Posterior vena cava (tissue), 2 donors: ENCODE measurements at regions not wholly inside any gene's neighbourhood (a gene's known extent, or its start where the extent isn't known, plus 50 kb on each side); places are given as distances from the start of the nearest gene placed in this dataset.
"Not testable (repeated sequence)": the region's sequence is repeated elsewhere in the genome, so short reads cannot be mapped to it uniquely, and the experiment has no call there.

Experiments
- DNase-seq: peaks from one replicate; pipeline ENCODE4 v3.0.0-alpha.2; 2020; ENCODE audit warnings: low spot score
- intact Hi-C, 2 donors: fragments of 100-400 bp; cut with DNase I; formaldehyde crosslinking; loops; one replicate each; pipeline versions ENCODE4 v1.14.1 to v1.14.2; 2022 to 2023
- donor health status: DM: yes; HTN: yes; CAD: no.
- donor health status: DM: yes; HTN: yes; CAD: no.

DNA sequence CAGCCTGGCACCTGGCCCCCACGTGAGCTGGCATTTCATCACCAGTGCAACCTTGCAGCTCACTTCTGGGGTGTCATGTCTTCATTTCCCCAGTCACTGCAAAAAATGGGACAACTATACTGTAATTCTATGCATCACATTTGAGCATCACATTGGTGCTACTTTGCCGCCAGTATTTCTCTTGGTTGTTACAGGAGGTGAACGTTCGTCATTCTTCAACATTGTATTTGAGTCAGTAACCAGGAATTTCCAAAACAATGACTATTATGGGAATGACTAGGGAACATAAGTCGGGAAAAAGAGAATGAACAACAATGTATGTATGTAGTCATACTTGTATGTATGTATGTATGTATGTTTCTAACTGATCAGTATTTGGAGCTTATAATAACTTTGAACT, 1278.0 kb downstream of the EFNA5 start:
- intact Hi-C loops = no loop called here

DNA sequence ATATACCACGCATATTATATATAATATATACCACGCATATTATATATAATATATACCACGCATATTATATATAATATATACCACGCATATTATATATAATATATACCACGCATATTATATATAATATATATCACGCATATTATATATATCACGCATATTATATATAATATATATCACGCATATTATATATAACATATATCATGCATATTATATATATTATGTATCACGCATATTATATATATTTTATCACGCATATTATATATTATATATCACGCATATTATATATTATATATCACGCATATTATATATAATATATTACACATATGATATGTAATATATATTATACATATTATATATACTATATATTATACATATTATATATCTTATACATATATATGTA, 1283.0 kb downstream of the EFNA5 start:
- intact Hi-C loops, DNase-seq: not testable (repeated sequence)

More for the DNA sequence above, 1278.0 kb downstream of the EFNA5 start:
- no peak for DNase-seq

DNA sequence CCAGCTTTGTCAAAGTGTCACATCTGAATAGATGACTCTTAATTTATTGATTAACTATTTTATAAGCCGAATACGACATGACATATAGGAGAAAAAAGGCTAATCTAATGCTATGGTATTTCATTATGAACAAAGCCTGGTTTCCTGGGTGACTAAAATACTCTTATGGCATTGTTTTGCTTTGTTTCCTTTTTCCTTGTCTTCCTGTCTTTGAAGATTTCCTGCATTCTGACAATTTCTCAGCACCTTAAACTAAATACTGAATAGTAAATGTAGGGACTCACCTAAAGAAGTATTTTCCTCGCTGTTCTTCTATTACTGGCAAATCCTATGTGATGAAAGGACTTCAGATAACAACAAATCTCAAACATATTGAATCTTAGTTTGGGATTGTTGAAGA, 1284.5 kb downstream of the EFNA5 start:
- no peak for DNase-seq
- intact Hi-C loops = no loop called here

DNA sequence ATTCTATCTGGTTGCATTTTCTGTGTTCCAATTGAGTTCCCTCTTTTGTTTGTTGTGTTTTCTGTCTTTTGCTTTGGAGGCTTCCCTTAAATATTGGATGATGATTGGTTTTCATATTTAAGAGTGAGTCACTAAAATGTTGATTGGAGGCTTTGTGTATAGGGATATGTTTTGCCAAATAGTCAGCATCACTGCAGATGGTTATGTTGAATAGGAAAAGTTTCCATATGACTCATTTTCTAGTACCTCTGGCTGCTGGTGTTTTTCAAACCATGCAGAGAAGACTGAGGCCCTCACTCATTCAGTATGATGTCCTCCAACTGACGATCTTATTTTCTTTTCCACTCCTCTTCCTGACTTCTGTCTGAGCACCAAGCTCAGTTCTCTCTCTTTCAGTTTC, 1290.0 kb downstream of the EFNA5 start:
- intact Hi-C loops = no loop called here
- no peak for DNase-seq

DNA sequence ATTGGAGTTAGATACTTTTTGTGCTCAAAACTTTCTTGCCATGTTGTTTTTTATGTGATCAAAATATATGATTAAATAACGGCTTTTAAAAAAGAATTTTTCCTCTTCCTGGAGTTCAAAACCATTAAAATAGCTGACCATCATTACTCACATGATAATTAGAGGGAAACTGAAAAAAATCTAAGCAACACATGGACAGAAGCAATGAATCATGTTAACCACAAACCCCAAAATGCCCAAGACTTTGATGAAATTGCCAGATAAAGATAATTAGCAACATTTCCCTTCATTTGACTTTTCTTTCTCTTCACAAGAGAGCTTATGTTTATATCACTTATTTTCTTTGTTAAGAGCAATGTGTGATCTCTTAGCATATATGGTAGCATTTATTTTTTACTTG, 1294.2 kb downstream of the EFNA5 start:
- DNase-seq = no peak
- intact Hi-C loops = no loop called here

DNA sequence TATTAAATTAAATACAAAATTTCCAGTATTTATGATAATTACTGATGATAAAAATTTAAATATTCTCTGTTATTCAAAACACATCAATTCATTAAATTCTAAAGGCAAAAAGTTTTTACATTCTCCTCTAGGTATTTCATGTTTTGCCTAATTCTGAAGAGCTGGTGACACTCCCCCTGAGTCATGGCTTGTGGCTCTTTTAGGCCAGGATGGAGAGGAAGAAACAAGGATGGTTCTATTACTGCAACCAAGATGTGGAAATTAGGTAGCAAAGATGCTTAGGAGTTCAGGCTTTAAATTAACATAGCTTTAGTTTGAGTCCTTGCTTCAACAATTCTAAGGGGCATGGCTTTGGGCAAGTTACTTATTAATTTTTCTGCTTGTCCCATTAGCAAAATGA, 1295.8 kb downstream of the EFNA5 start:
- DNase-seq = no peak
- intact Hi-C loops = no loop called here

DNA sequence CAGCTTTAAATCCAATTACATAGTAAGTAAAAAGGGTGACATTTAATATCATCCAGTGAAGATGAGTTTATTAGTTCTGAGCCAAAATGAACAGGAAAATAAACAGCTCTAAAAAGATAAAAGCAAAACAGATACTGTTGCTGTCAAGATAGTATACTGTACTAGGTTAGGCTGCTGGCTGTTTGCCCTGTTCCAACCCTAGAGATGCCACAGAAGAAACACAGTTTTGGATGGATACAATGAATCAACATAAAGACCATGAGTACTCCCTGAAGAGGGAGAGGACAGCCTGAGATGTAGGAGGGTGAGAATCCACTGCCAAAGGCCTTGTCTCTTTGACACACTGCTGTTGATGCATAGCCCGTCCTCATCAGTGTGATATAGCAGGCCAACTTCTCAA, 1302.7 kb downstream of the EFNA5 start:
- no peak for DNase-seq
- intact Hi-C loops = no loop called here

DNA sequence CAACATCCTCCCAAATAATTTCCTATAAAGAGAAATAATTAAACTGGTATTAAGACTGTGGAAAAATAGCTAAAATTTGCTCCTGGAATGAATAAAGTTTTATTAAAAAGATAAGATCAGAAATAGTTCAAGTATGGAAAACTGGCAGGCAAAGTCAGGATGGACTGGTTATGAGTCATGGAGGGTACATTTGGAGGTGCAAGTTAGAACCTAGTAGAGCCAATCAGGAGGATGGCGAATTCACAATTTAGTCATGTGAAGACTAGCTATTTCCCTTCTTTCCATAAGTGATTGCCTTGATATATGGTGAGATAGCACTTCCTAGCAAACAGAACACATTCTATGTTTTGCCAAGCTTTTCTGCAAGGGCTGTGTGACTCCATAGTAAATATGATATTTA, 1303.5 kb downstream of the EFNA5 start:
- no peak for DNase-seq
- intact Hi-C loops = no loop called here

DNA sequence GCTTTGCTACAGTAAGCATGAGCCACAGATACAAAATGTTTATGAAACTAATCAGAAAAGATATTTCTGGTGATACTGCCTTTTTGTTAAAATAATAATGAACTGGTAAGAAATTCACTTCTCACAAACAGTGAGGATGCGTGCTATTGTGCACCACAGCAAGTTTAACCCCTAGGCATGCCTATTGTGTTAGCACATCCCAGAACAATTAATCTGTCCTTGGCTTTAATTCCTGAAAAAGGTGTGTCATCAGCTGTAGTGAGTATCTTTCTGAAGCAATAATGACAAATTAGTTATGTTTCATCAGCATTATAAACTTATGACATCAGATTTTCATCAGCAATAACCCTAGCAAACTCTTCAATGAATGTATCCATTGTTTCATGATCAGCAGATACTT, 1307.2 kb downstream of the EFNA5 start:
- intact Hi-C loops = no loop called here
- DNase-seq = no peak

DNA sequence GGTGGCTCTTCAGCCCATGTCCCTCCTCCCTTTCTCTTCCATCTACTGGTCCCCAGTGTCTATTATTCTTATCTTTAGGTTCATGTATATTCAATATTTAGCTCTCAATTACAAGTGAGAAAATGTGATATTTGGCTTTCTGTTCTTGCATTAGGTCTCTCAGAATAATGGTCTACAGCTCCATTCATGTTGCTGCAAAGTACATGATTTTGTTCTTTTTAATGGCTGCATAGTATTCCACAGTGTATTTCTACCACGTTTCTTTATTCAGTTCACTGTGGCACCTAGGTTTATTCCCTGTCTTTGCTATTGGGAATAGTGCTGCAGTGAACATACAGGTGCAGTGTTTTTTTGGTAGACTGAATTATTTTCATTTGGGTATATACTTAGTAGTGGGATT, 1308.8 kb downstream of the EFNA5 start:
- intact Hi-C loops = no loop called here
- DNase-seq = no peak

DNA sequence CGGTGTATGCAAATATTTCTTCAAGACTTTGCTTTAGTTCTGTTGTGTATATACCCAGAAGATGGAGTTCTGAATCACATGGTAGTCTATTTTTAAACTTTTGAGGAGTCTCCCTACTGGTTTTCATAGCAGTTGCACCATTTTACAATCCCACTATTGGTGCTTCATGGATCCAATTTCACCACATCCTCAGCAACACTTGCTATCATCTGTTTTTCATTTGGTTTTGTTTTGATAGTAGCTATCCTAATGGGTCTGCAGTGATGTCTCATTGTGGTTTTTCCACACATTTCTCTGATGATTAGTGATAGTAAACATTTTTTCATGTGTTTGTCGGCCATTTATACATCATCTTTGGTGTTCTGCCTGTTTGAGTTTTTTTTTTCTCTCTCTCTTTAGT, 1339.3 kb downstream of the EFNA5 start:
- no peak for DNase-seq
- intact Hi-C loops = no loop called here

DNA sequence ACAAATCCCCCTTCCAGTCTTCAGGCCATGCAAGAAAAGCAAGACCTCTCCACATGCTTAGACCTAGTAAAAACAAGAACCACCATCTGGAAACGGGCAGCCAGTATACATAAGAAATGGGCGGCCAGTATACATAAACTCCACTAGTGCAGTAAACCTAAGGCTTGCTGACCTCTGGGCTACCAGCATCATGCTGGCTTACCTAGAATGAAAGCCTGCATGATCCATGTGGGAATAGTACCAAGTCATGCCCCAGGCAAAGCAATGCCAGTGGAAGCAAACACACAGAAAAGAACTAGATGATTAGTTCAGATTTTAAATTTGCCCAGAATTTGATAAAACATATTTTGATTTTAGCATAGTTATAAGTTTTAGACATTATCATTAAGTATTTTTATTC, 1346.4 kb downstream of the EFNA5 start:
- DNase-seq = no peak
- intact Hi-C loops = no loop called here

DNA sequence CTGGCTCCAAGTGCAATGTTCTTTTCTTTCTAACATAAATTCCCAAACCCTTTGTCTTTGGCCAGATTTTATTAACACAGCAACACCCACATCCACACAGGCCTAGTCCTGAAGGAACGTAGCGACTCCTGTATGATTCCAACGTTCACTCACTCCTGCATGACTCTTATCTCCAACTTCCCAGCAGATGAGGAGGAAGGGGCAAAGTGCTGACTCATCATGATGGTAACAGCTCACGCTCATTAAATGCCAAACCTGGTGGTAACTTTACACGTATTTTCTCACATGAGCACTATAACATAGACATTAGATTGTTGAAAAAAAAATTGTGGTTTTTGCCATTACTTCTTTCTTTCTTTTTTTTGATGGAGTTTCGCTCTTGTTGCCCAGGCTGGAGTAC, 1349.5 kb downstream of the EFNA5 start:
- intact Hi-C loops = no loop called here
- DNase-seq = no peak

DNA sequence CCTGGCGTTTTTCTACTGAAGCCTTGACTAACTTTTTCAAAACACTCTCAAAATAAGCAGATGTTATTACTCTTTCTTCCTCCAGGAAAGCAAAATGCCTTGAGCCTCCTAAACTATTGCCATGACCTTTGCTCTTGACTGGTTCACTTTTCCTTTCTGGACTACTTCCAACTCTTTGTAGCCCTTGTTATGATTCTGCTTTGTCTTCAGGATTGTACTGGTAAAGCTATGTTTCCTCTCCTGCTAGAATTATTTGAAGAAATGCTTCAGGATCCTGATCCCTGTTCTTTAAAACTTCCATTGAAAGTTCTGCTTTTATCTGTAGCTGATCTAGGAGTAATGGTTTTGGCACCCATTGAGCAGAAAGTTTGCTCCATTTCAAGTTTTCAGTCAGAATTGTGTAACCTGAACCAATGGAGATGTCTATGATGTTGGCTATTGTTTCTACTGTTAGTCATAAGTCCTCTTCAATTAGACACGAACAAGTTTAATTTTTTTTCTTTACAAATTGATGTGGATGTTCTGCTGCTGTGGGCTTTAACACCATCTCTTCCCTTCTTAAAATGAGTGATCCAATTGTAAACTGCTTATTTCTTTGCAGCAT, 1356.4 kb downstream of the EFNA5 start:
- intact Hi-C loops = no loop called here

DNA sequence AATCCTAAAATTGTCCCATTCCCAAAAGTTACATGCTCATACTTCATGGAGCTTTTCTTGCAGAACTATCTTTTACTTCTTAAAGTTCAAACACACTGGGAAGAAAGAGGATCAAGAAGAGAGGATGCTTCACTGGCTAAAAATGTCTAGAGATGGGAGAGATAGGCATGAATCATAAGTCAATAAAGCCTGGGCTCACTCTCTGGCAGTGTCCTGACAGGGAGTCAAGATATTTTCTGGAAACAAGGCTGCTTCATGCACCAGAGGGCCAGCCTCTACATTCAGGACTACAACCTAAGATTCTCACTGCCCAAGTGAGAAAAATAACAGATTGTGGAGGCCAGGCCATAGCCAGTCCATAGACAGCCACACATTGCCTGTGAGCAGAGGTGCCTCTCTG, 1358.4 kb downstream of the EFNA5 start:
- no peak for DNase-seq
- intact Hi-C loops = no loop called here

More for the DNA sequence above, 1356.4 kb downstream of the EFNA5 start:
- DNase-seq = no peak

DNA sequence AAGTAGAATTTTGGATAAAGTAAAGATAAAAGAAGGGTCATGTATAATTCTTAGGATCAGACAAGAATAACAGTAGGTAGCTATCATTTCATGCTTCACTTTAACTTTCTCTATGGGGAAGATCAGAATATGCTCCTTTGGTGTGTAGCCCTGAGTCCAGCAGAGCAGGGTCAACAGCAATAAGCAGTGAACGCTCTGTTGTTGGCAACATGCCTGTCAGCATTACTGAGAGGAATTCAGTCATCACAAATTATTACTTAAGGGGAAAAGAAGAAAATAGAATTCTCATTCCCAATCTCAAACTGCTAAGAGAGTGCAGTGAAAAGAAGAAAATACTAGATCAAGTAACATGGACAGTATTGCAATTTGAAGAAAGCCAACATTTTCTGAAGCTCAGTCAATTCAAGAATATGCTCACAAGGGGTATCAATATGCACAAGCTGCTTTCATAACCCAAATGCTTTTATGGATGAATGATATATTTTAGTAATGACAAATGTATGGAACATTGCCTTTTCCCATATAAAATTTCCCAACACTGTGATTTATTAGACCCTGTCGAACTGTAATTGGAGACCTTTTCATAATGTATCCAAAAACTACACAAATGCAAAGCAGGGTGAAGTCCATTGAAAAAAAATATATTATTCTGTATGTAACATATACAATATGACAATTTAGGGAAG, 1359.4 kb downstream of the EFNA5 start:
- DNase-seq = no peak
- intact Hi-C loops = no loop called here

DNA sequence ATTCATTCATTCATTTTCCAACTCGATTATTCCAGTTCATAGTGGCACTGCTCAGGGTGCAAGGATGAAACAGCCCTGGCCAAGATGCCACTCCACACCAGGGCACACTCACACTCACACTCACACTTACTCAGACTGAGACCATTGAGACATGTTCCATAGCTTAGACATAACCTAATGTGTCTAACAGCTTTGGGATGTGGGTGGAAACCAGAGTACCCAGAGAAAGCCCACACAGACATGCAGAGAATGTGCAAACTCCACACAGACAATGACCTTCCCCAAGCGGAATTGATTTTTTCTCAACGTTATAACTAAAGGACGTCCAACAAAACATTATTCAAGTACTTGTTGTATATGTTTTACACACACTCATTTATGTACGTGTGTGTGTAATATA, 1363.5 kb downstream of the EFNA5 start:
- DNase-seq = no peak
- intact Hi-C loops = no loop called here

DNA sequence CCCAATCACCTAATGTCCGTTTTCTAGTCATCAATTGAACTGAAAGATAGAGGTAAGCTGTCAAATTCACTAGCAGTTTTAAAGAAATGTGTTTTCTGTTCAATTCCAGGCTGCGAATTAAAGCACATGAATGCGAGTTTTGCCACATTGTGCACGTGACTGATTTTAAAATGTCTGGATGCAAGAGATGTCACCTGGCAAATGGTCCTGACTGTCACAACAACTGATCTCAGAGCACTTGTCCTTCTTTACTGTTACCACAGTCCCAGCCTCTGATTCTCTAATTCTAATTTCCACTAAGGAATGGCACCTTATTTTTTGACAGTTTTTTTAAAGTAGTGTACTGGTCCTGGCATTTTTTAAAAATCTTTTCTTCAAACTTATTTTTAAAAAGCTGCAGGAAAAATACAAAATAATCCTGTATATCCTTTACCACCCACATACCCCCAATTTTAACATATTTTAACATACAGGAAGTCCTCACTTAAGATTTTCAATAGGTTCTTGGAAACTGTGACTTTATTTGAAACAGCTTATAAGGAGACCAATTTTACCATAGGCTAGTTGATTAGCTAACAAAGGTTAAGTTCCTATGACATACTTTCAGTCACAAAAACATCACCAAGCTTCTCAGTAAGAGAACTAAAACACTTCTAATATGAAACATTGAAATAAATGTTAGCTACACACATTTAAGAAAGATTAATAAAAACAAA, 1364.3 kb downstream of the EFNA5 start:
- DNase-seq = no peak
- intact Hi-C loops = no loop called here

DNA sequence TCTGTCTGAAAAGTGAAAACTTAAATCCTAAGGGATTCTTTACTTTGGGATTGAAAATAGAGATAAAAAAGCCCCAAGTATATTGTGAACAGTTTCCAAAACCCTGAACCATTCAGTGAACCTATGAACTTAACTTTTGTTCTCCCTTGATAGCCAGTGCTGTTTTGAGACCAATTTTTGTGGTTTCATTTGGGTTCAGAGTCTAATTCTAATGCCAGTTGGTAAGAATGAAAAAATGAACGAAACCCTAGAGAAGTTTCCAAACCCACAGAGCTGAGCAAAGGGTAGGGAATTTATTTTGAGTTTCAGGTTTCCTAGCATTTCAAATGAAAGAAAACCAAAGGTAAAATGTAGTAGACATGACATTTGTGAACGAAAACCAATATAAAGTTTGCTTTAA, 1366.8 kb downstream of the EFNA5 start:
- intact Hi-C loops = no loop called here
- no peak for DNase-seq

DNA sequence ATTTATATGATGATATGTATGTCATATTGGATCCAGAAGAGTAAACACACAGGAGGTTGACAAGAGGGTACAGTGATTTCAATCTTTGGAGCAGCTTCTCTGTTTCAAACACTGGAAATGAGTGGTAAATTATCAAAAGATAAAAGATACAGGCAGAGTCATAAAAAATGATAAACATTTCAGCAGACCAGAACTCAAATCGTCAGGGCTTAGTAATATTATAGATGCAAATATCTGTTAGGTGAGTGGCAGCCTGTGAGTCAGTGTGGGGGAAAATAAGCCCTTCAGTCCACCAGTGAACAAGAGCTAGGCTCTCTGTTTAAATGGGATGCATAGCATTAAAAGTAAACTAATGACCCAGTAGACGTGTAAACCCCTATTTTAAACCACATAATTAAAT, 1378.1 kb downstream of the EFNA5 start:
- intact Hi-C loops = no loop called here
- DNase-seq = no peak

DNA sequence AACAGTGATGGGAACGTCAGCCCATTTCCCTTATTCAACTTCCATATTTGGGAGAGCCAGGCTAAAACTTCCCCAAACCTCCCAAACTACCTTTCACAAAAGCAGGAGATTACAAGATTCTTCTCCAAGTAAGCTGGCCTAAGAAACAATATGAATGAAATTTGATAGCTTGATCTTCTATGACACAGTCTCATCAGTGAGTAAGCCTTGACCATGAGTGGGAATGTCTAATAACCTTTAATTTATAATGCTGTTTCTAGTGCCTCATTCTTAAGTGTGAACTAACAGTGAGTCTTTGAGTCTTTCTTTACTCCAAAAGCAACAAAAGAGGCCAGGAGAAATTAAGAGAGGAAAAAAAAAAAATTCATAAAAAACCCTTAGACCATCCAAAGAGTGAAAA, 1379.9 kb downstream of the EFNA5 start:
- DNase-seq = no peak
- intact Hi-C loops = no loop called here
